Lower leg skin (tissue), 3 donors: ENCODE measurements at regions not wholly inside any gene's neighbourhood (a gene's known extent, or its start where the extent isn't known, plus 50 kb on each side); places are given as distances from the start of the nearest gene placed in this dataset.

ENCODE experiments used
- POLR2A ChIP-seq, 2 donors: fragments of 450-650 bp; IDR thresholded peaks; one replicate each; pipeline ENCODE4 v1.6.1; 2016 to 2017; ENCODE audit warnings: antibody characterized with exemption in 2 of 2, mild to moderate bottlenecking in 1 of 2, moderate library complexity in 1 of 2
- TF ChIP-seq, protein P1 (sequence below), 3 donors: fragments of 450-650 bp; IDR thresholded peaks; one replicate each; pipeline ENCODE4 v1.5.1; 2016; ENCODE audit warnings: antibody characterized with exemption in 3 of 3, mild to moderate bottlenecking in 3 of 3, moderate library complexity in 2 of 3

DNA sequence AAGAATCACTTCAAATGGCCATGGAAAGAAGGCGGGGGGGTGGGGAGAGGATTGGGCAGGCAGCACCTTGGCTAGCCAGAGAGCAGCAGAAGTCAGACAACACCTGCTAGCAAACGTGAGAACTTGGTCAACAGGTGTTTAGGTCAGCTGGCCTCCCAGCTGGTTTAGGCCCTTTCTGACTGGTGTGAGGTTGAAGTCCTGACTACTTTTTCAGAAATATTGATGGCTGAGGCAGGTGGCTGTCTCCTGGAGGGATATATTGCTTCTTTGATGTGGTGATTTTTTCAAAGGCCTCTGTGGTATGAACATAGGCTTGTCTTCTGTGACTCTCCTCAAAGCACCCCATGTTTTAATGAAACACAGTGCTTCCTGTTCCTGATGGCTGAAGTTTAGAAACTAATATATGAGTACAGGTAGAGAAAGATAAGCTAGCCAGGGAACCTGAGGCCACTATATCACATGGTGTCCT is 238.2 kb upstream of the SSTR1 start:
- TF ChIP-seq, protein P1, sequence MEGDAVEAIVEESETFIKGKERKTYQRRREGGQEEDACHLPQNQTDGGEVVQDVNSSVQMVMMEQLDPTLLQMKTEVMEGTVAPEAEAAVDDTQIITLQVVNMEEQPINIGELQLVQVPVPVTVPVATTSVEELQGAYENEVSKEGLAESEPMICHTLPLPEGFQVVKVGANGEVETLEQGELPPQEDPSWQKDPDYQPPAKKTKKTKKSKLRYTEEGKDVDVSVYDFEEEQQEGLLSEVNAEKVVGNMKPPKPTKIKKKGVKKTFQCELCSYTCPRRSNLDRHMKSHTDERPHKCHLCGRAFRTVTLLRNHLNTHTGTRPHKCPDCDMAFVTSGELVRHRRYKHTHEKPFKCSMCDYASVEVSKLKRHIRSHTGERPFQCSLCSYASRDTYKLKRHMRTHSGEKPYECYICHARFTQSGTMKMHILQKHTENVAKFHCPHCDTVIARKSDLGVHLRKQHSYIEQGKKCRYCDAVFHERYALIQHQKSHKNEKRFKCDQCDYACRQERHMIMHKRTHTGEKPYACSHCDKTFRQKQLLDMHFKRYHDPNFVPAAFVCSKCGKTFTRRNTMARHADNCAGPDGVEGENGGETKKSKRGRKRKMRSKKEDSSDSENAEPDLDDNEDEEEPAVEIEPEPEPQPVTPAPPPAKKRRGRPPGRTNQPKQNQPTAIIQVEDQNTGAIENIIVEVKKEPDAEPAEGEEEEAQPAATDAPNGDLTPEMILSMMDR (IDR thresholded peaks at IDR 0.05) = no peak
- TF ChIP-seq POLR2A (IDR thresholded peaks at IDR 0.05) = no peak
